SH-SY5Y (cell line): ENCODE measurements at regions not wholly inside any gene's neighbourhood (a gene's known extent, or its start where the extent isn't known, plus 50 kb on each side); places are given as distances from the start of the nearest gene placed in this dataset.

ENCODE experiments used
- GATA2 ChIP-seq: IDR thresholded peaks from 2 replicates; pipeline ENCODE4 v1.6.1; 2011; ENCODE audit warnings: mild to moderate bottlenecking, low read depth, low read length
- GATA3 ChIP-seq: IDR thresholded peaks from 2 replicates; pipeline ENCODE4 v1.6.1; 2011; ENCODE audit warnings: low read depth, mild to moderate bottlenecking, low read length, moderate library complexity

- TF ChIP-seq GATA2 (no peak), GATA3 (no peak)
These were observed 1541.7 kb upstream of the FLRT2 start for GRCh38 chr14:83988275-83988674.
